SK-N-SH (cell line): ENCODE measurements at regions not wholly inside any gene's neighbourhood (a gene's known extent, or its start where the extent isn't known, plus 50 kb on each side); places are given as distances from the start of the nearest gene placed in this dataset.
A peak's percentile ranks its signal among the peaks of the same experiment; 100 is the strongest.

Experiments
- CTCF ChIA-PET: fragments of 300-600, 350-600 bp; formaldehyde crosslinking; extraction: SDS; loops from one replicate; lab custom pipeline; 2021; lab: Yijun Ruan, JAX
- POLR2A ChIA-PET: fragments of 350-600 bp; sonication (Branson Sonifier 250); formaldehyde crosslinking; extraction: SDS; loops from one replicate; lab custom pipeline; 2020; ENCODE audit warnings: antibody characterized with exemption, inconsistent platforms; lab: Yijun Ruan, JAX
- DNase-seq: peaks from one replicate; pipeline ENCODE4 v3.0.0; 2012
- H2AFZ ChIP-seq: fragments of 200-600 bp; sonication (generic); 2 replicates; pipeline ENCODE4 v1.8.1; 2016; ENCODE audit warnings: antibody characterized with exemption, mild to moderate bottlenecking, low read depth
- H3F3A ChIP-seq: fragments of 200-600 bp; sonication (generic); replicated peaks from 2 replicates; pipeline ENCODE3; 2016; ENCODE audit warnings: antibody characterized with exemption, mild to moderate bottlenecking; ENCODE audit not compliant: insufficient read depth
- H3K27ac ChIP-seq, 2 experiments: fragments of 200-500 bp in 1 of 2; fragments of 200-600 bp in 1 of 2; sonication (Bioruptor generic) in 1 of 2; sonication (generic), shearing (Covaris generic) in 1 of 2; 2 replicates each; pipeline versions ENCODE4 v1.5.1 to v1.6.1; 2014 to 2016; ENCODE audit warnings: low read depth in 2 of 2, inconsistent platforms in 1 of 2, low read length in 1 of 2, mild to moderate bottlenecking in 1 of 2, mixed read lengths in 1 of 2
- H3K27me3 ChIP-seq: fragments of 200-600 bp; sonication (generic), shearing (Covaris generic); 2 replicates; pipeline ENCODE4 v1.6.1; 2016; ENCODE audit warnings: mixed run types; ENCODE audit not compliant: insufficient read depth
- H3K36me3 ChIP-seq, 2 experiments: fragments of 200-500 bp in 1 of 2; fragments of 200-600 bp in 1 of 2; sonication (Bioruptor generic) in 1 of 2; sonication (generic) in 1 of 2; replicated peaks in 1 of 2; 2 replicates each; pipeline versions ENCODE3 to v1.5.1; 2014 to 2016; ENCODE audit warnings: low read length in 1 of 2, mild to moderate bottlenecking in 1 of 2; ENCODE audit not compliant: insufficient read depth in 2 of 2, control insufficient read depth in 1 of 2
- H3K4me1 ChIP-seq, 2 experiments: fragments of 200-500 bp in 1 of 2; fragments of 200-600 bp in 1 of 2; sonication (Bioruptor generic) in 1 of 2; sonication (generic), shearing (Covaris generic) in 1 of 2; 2 replicates each; pipeline versions ENCODE4 v1.5.1 to v1.6.1; 2014 to 2016; ENCODE audit warnings: low read depth in 1 of 2, low read length in 1 of 2, mixed run types in 1 of 2; ENCODE audit not compliant: insufficient read depth in 2 of 2, control insufficient read depth in 1 of 2
- H3K4me2 ChIP-seq: fragments of 200-600 bp; sonication (generic), shearing (Covaris generic); 2 replicates; pipeline ENCODE4 v1.6.1; 2017; ENCODE audit warnings: mixed run types
- H3K4me3 ChIP-seq, 2 experiments: fragments of 200-500 bp in 1 of 2; fragments of 200-600 bp in 1 of 2; sonication (Bioruptor generic) in 1 of 2; sonication (generic), shearing (Covaris generic) in 1 of 2; 2 replicates each; pipeline versions ENCODE4 v1.5.1 to v1.8.1; 2014 to 2016; ENCODE audit warnings: low read depth in 2 of 2, inconsistent platforms in 1 of 2, low read length in 1 of 2, mild to moderate bottlenecking in 1 of 2, mixed read lengths in 1 of 2, moderate library complexity in 1 of 2
- H3K79me2 ChIP-seq: fragments of 200-600 bp; sonication (generic); 2 replicates; pipeline ENCODE4 v1.8.1; 2017; ENCODE audit warnings: mild to moderate bottlenecking; ENCODE audit not compliant: insufficient read depth
- H3K9ac ChIP-seq: fragments of 200-600 bp; sonication (generic); 2 replicates; pipeline ENCODE4 v1.6.1; 2017; ENCODE audit warnings: mixed run types
- H3K9me2 ChIP-seq: fragments of 200-600 bp; sonication (generic); 2 replicates; pipeline ENCODE4 v1.6.1; 2017; ENCODE audit warnings: mixed run types
- H3K9me3 ChIP-seq: fragments of 200-600 bp; sonication (generic); 2 replicates; pipeline ENCODE4 v1.6.1; 2017; ENCODE audit warnings: mixed run types, mild to moderate bottlenecking, moderate library complexity
- H4K20me1 ChIP-seq: fragments of 200-600 bp; sonication (generic); 2 replicates; pipeline ENCODE4 v1.6.1; 2017; ENCODE audit warnings: mild to moderate bottlenecking, mixed run types; ENCODE audit not compliant: insufficient read depth
- CHD2 ChIP-seq: fragments of 150-350 bp; IDR thresholded peaks from 2 replicates; pipeline ENCODE4 v1.6.1; 2018; ENCODE audit warnings: low read length; ENCODE audit not compliant: partially characterized antibody
- EZH2phosphoT487 ChIP-seq: fragments of 200-600 bp; sonication (generic); IDR thresholded peaks from 2 replicates; pipeline ENCODE4 v1.6.1; 2017; ENCODE audit warnings: low read depth, mixed run types, mild to moderate bottlenecking, antibody characterized with exemption, moderate library complexity, borderline replicate concordance
- FOXJ3 ChIP-seq: sonication (generic); formaldehyde crosslinking; IDR thresholded peaks from 2 replicates; pipeline ENCODE4 v1.5.1; 2020; ENCODE audit warnings: mild to moderate bottlenecking, missing genetic modification reagents
- FOXM1 ChIP-seq: IDR thresholded peaks from 2 replicates; pipeline ENCODE4 v1.4.0; 2012; ENCODE audit warnings: low read depth, mild to moderate bottlenecking
- GABPA ChIP-seq: IDR thresholded peaks from 2 replicates; pipeline ENCODE4 v1.4.0; 2012; ENCODE audit warnings: low read depth, mild to moderate bottlenecking
- NRF1 ChIP-seq: IDR thresholded peaks from 2 replicates; pipeline ENCODE4 v1.6.1; 2012; ENCODE audit warnings: low read depth, mild to moderate bottlenecking, low read length
- PBX3 ChIP-seq: IDR thresholded peaks from 2 replicates; pipeline ENCODE4; 2012
- SIN3A ChIP-seq: IDR thresholded peaks from 2 replicates; pipeline ENCODE4 v1.6.1; 2012; ENCODE audit warnings: low read depth, mild to moderate bottlenecking, low read length, moderate library complexity, borderline replicate concordance
- SMC3 ChIP-seq: IDR thresholded peaks from 2 replicates; pipeline ENCODE4 v1.6.1; 2012; ENCODE audit warnings: low read depth, low read length, improper control_type of control experiment
- TAF1 ChIP-seq: IDR thresholded peaks from 2 replicates; pipeline ENCODE4 v1.6.1; 2012; ENCODE audit warnings: low read depth, mild to moderate bottlenecking, low read length, moderate library complexity, borderline replicate concordance
- TCF12 ChIP-seq: IDR thresholded peaks from 2 replicates; pipeline ENCODE4 v1.4.0; 2012
- USF2 ChIP-seq: fragments of 150-350 bp; IDR thresholded peaks from 2 replicates; pipeline ENCODE4 v1.6.1; 2017; ENCODE audit warnings: antibody characterized with exemption, low read length, low read depth, borderline replicate concordance
- ZBTB33 ChIP-seq: IDR thresholded peaks from 2 replicates; pipeline ENCODE4 v1.4.0; 2012; ENCODE audit warnings: low read depth, borderline replicate concordance
- WGBS: methylation state at CpG from one replicate; pipeline ENCODE4 v1.1.6; 2017; ENCODE audit warnings: low lambda C conversion rate; 5-methylcytosine and 5-hydroxymethylcytosine counted together

GRCh38 chr2:37829616-37830395 lies 95.3 kb upstream of the RMDN2 start:
- H3K79me2 ChIP-seq, result no peaks in the 10 kb centered on the region
- H3K4me2 ChIP-seq, result peak overlapping the region; percentile 9; the same call in 1 of the 2 replicates
- H3K9me3 ChIP-seq, result no peaks in the 10 kb centered on the region
- 27% methylated on average over 5 of the region's 6 CpGs for WGBS
- ChIA-PET CTCF (interaction anchor here (1.3 to 18.8 kb wide), 5 partner anchors 10 to 433 kb away, joined by 3 to 247 read pairs (median 18); no protein-coding TSS in a partner anchor), POLR2A (no interaction called here)
- peak overlapping the region; percentile 3; the same call in 1 of the 2 replicates for H3K9ac ChIP-seq
- H2AFZ ChIP-seq, result no peak overlapping the region; the same call in 1 of the 2 replicates
- DNase-seq, result no peak
- H3K36me3 ChIP-seq, result no peaks in the 10 kb centered on the region
- peak overlapping the region; percentile 39 to 83 for H3K27ac ChIP-seq
- no peak overlapping the region for H3K4me3 ChIP-seq
- no peaks in the 10 kb centered on the region for H3K27me3 ChIP-seq
- H3F3A ChIP-seq, result peaks cover 4% of the 10 kb centered on the region
- H3K4me1 ChIP-seq, result peaks cover 15 to 21% of the 10 kb centered on the region in 2 experiments
- no peaks in the 10 kb centered on the region for H4K20me1 ChIP-seq
- TF ChIP-seq FOXM1 (no peak), ZBTB33 (no peak), NRF1 (no peak), GABPA (no peak), SIN3A (no peak), TAF1 (no peak), SMC3 (no peak), USF2 (no peak), CHD2 (no peak), EZH2phosphoT487 (no peak), TCF12 (no peak), FOXJ3 (CRISPR knock-in tag) (no peak), PBX3 (no peak)
- no peaks in the 10 kb centered on the region for H3K9me2 ChIP-seq
